Nephron (organoid): ENCODE measurements at regions not wholly inside any gene's neighbourhood (a gene's known extent, or its start where the extent isn't known, plus 50 kb on each side); places are given as distances from the start of the nearest gene placed in this dataset.
A peak's percentile ranks its signal among the peaks of the same experiment; 100 is the strongest.

Experiments used
- H3K27ac Mint-ChIP-seq, 3 experiments: 2 replicates each; pipeline ENCODE4 v1.8.0; 2020; ENCODE audit warnings: mixed read lengths in 3 of 3, mild to moderate bottlenecking in 2 of 3, moderate library complexity in 1 of 3
- H3K27me3 Mint-ChIP-seq: 2 replicates; pipeline ENCODE4 v1.8.0; 2021; ENCODE audit warnings: low read depth, mild to moderate bottlenecking, moderate library complexity, mixed read lengths
- H3K36me3 Mint-ChIP-seq: 2 replicates; pipeline ENCODE4 v1.8.0; 2020; ENCODE audit warnings: low read depth, mixed read lengths
- H3K4me1 Mint-ChIP-seq: 2 replicates; pipeline ENCODE4 v1.8.0; 2020; ENCODE audit warnings: mixed read lengths
- H3K4me3 Mint-ChIP-seq, 3 experiments: 2 replicates each; pipeline ENCODE4 v1.8.0; 2020; ENCODE audit warnings: mild to moderate bottlenecking in 3 of 3, mixed read lengths in 3 of 3, moderate library complexity in 2 of 3
- H3K9me3 Mint-ChIP-seq: 2 replicates; pipeline ENCODE4 v1.8.0; 2020; ENCODE audit warnings: mixed read lengths
- CTCF ChIP-seq, 3 experiments: fragments of 200-600 bp; sonication (generic); IDR thresholded peaks; one replicate each; pipeline ENCODE4 v1.5.0; 2021; ENCODE audit warnings: antibody characterized with exemption in 3 of 3; ENCODE audit not compliant: unreplicated experiment in 3 of 3

GRCh38 chr11:121767433-121767832 is 314.7 kb upstream of the SORL1-AS1 start:
- Mint-ChIP-seq H3K27ac (peak overlapping the region; percentile 50 to 87 (median 71)), H3K4me1 (peaks cover 39% of the 10 kb centered on the region), H3K9me3 (no peaks in the 10 kb centered on the region), H3K36me3 (no peaks in the 10 kb centered on the region), H3K4me3 (no peak overlapping the region), H3K27me3 (peaks cover 4% of the 10 kb centered on the region)
- TF ChIP-seq CTCF (IDR thresholded peaks at IDR 0.05; ENCODE audit: unreplicated experiment in 3 of 3), result no peak

GRCh38 chr11:121766991-121767390 is 314.2 kb upstream of the SORL1-AS1 start:
- Mint-ChIP-seq H3K27ac (peak overlapping the region in 2 of 3 experiments; percentile 87 to 90), H3K36me3 (no peaks in the 10 kb centered on the region), H3K4me1 (peaks cover 40% of the 10 kb centered on the region), H3K4me3 (no peak overlapping the region), H3K9me3 (no peaks in the 10 kb centered on the region), H3K27me3 (peaks cover 4% of the 10 kb centered on the region)
- TF ChIP-seq CTCF (IDR thresholded peaks at IDR 0.05; ENCODE audit: unreplicated experiment in 3 of 3), result no peak

- peaks cover 40% of the 10 kb centered on the region for H3K4me1 Mint-ChIP-seq
These were observed 313.4 kb upstream of the SORL1-AS1 start for GRCh38 chr11:121766166-121766565.

GRCh38 chr11:121763526-121763925 is 310.8 kb upstream of the SORL1-AS1 start:
- peak overlapping the region in 2 of 3 experiments; percentile 76 to 86 for H3K27ac Mint-ChIP-seq
- H3K27me3 Mint-ChIP-seq, result no peaks in the 10 kb centered on the region
- H3K4me1 Mint-ChIP-seq, result peaks cover 40% of the 10 kb centered on the region
- no peaks in the 10 kb centered on the region for H3K36me3 Mint-ChIP-seq
- TF ChIP-seq CTCF (IDR thresholded peaks at IDR 0.05; ENCODE audit: unreplicated experiment in 3 of 3), result no peak
- no peaks in the 10 kb centered on the region for H3K9me3 Mint-ChIP-seq
- H3K4me3 Mint-ChIP-seq, result no peak overlapping the region

More at GRCh38 chr11:121766166-121766565, 313.4 kb upstream of the SORL1-AS1 start:
- Mint-ChIP-seq H3K36me3 (no peaks in the 10 kb centered on the region), H3K4me3 (peak overlapping the region in 1 of 3 experiments; percentile 56), H3K27me3 (peaks cover 4% of the 10 kb centered on the region), H3K27ac (peak overlapping the region; percentile 83 to 90 (median 87)), H3K9me3 (no peaks in the 10 kb centered on the region)
- TF ChIP-seq CTCF (IDR thresholded peaks at IDR 0.05; ENCODE audit: unreplicated experiment in 3 of 3), result no peak

- TF ChIP-seq CTCF (IDR thresholded peaks at IDR 0.05; ENCODE audit: unreplicated experiment in 3 of 3), result peak in 1 of 3 experiments; percentile 16
- H3K27ac Mint-ChIP-seq, result peak overlapping the region in 2 of 3 experiments; percentile 76 to 86
- no peaks in the 10 kb centered on the region for H3K9me3 Mint-ChIP-seq
- H3K36me3 Mint-ChIP-seq, result no peaks in the 10 kb centered on the region
- H3K27me3 Mint-ChIP-seq, result no peaks in the 10 kb centered on the region
- peaks cover 40% of the 10 kb centered on the region for H3K4me1 Mint-ChIP-seq
- H3K4me3 Mint-ChIP-seq, result peak overlapping the region in 2 of 3 experiments; percentile 6 to 9
These were observed 310.1 kb upstream of the SORL1-AS1 start for GRCh38 chr11:121762820-121763219.

- no peak overlapping the region for H3K27ac Mint-ChIP-seq
- no peaks in the 10 kb centered on the region for H3K36me3 Mint-ChIP-seq
- peaks cover 3% of the 10 kb centered on the region for H3K27me3 Mint-ChIP-seq
- no peaks in the 10 kb centered on the region for H3K9me3 Mint-ChIP-seq
- no peak overlapping the region for H3K4me3 Mint-ChIP-seq
- H3K4me1 Mint-ChIP-seq, result peaks cover 42% of the 10 kb centered on the region
- TF ChIP-seq CTCF (IDR thresholded peaks at IDR 0.05; ENCODE audit: unreplicated experiment in 3 of 3), result no peak
These were observed 308.4 kb upstream of the SORL1-AS1 start for GRCh38 chr11:121761186-121761585.
